ENCODE measurements at regions not wholly inside any gene's neighbourhood (a gene's known extent, or its start where the extent isn't known, plus 50 kb on each side); places are given as distances from the start of the nearest gene placed in this dataset.

DNA sequence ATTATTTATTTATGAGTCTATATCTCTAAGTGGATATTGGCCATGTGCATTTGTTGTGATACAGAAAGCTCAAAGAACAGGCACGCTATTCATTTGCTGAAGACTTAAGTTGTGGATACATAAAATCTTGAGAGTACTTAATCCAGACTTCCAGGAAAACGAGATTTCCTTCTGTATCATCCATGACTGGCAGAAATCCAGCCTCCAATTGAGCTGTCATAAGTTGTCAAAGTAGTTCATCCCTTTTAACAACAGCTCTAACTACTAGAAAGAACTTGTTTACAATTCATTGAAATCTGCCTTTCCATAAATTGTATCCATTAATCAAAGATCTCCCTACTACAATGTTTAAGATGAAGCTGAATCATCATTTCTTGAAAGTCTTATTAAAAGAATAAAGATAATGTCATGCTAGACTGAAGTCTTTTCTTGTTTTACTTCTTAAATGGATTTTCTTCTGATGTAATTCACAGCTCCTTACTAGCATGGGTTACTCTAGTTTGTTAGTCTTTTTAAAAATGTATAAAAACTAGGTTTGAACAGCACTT is 447.3 kb upstream of the CITED2 start:
- Mint-ChIP-seq H3K27me3 (ENCODE audit: insufficient read depth, unreplicated experiment) (no peaks in the 10 kb centered on the region), H3K36me3 (ENCODE audit: insufficient read depth, unreplicated experiment) (no peaks in the 10 kb centered on the region), H3K4me1 (ENCODE audit: insufficient read depth, unreplicated experiment) (peaks cover 5% of the 10 kb centered on the region), H3K27ac (ENCODE audit: low read depth, unreplicated experiment) (no peak overlapping the region), H3K9me3 (ENCODE audit: unreplicated experiment) (no peaks in the 10 kb centered on the region), H3K4me3 (ENCODE audit: unreplicated experiment) (no peak overlapping the region)
- DNase-seq (ENCODE audit: unreplicated experiment): no peak
- TF ChIP-seq CTCF (IDR thresholded peaks at IDR 0.05; ENCODE audit: unreplicated experiment): no peak
- ChIA-PET CTCF (no interaction called here), POLR2A (interaction anchor here (0.6 to 1.5 kb wide), 2 partner anchors 18 to 186 kb away, joined by 3 to 4 read pairs; no protein-coding TSS in a partner anchor)
- intact Hi-C loops (cut with micrococcal nuclease): no loop called here
- BruUV-seq (replicated peaks): no TSS peak

GRCh38 chr6:139820210-139820609 is 445.8 kb upstream of the CITED2 start:
- POLR2A ChIA-PET: no interaction called here
- no TSS peak for BruUV-seq (replicated peaks)
- Mint-ChIP-seq H3K9me3 (ENCODE audit: unreplicated experiment) (no peaks in the 10 kb centered on the region), H3K27ac (ENCODE audit: low read depth, unreplicated experiment) (no peak overlapping the region), H3K36me3 (ENCODE audit: insufficient read depth, unreplicated experiment) (no peaks in the 10 kb centered on the region), H3K4me1 (ENCODE audit: insufficient read depth, unreplicated experiment) (peaks cover 5% of the 10 kb centered on the region), H3K4me3 (ENCODE audit: unreplicated experiment) (no peak overlapping the region), H3K27me3 (ENCODE audit: insufficient read depth, unreplicated experiment) (no peaks in the 10 kb centered on the region)
- TF ChIP-seq CTCF (IDR thresholded peaks at IDR 0.05; ENCODE audit: unreplicated experiment): no peak
- DNase-seq (ENCODE audit: unreplicated experiment): peak; percentile 49
- intact Hi-C loops (cut with micrococcal nuclease): no loop called here
- CTCF ChIA-PET: no interaction called here

DNA sequence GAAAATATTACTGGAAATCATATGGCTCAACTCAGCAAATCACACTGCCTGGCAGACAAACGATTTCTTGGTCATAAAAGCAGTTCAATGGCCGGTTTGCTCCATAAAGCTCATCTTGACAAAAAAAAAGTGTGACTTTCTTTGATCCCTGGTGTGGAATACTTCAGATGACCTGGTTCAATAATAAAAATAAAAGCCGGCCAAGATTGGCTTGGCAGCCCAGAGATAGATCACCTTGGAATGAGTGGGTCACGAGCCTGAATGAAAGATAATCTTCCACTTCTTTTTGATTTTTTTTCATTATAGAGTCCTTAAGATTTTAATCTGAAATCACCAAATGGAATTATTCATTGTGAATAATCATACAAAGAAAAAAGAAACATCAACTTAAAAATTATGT is 445.3 kb upstream of the CITED2 start:
- no TSS peak for BruUV-seq (replicated peaks)
- Mint-ChIP-seq H3K27ac (ENCODE audit: low read depth, unreplicated experiment) (no peak overlapping the region), H3K9me3 (ENCODE audit: unreplicated experiment) (no peaks in the 10 kb centered on the region), H3K4me3 (ENCODE audit: unreplicated experiment) (no peak overlapping the region), H3K4me1 (ENCODE audit: insufficient read depth, unreplicated experiment) (peaks cover 5% of the 10 kb centered on the region), H3K36me3 (ENCODE audit: insufficient read depth, unreplicated experiment) (no peaks in the 10 kb centered on the region), H3K27me3 (ENCODE audit: insufficient read depth, unreplicated experiment) (no peaks in the 10 kb centered on the region)
- TF ChIP-seq CTCF (IDR thresholded peaks at IDR 0.05; ENCODE audit: unreplicated experiment): no peak
- intact Hi-C loops (cut with micrococcal nuclease): no loop called here
- DNase-seq (ENCODE audit: unreplicated experiment): no peak
- POLR2A ChIA-PET: no interaction called here
- CTCF ChIA-PET: no interaction called here

GRCh38 chr6:139812939-139813338 is 438.5 kb upstream of the CITED2 start:
- BruUV-seq (replicated peaks): no TSS peak
- Mint-ChIP-seq H3K4me1 (ENCODE audit: insufficient read depth, unreplicated experiment) (no peaks in the 10 kb centered on the region), H3K4me3 (ENCODE audit: unreplicated experiment) (no peak overlapping the region), H3K36me3 (ENCODE audit: insufficient read depth, unreplicated experiment) (no peaks in the 10 kb centered on the region), H3K27ac (ENCODE audit: low read depth, unreplicated experiment) (no peak overlapping the region), H3K27me3 (ENCODE audit: insufficient read depth, unreplicated experiment) (no peaks in the 10 kb centered on the region), H3K9me3 (ENCODE audit: unreplicated experiment) (no peaks in the 10 kb centered on the region)
- CTCF ChIA-PET: no interaction called here
- intact Hi-C loops (cut with micrococcal nuclease): no loop called here
- POLR2A ChIA-PET: no interaction called here
- TF ChIP-seq CTCF (IDR thresholded peaks at IDR 0.05; ENCODE audit: unreplicated experiment): no peak
- peak; percentile 7 for DNase-seq (ENCODE audit: unreplicated experiment)

Data from MCF 10A (cell line).